ENCODE measurements at regions not wholly inside any gene's neighbourhood (a gene's known extent, or its start where the extent isn't known, plus 50 kb on each side); places are given as distances from the start of the nearest gene placed in this dataset.

- Histone ChIP-seq H3K27ac (ENCODE audit: low read length) (no peak overlapping the region), H2AFZ (ENCODE audit: low read depth, low read length) (no peak overlapping the region), H3K4me2 (ENCODE audit: low read length) (no peak overlapping the region), H3K4me1 (ENCODE audit: low read length) (no peaks in the 10 kb centered on the region), H3K36me3 (replicated peaks; ENCODE audit: low read depth, low read length) (no peaks in the 10 kb centered on the region), H3K9me3 (ENCODE audit: insufficient read depth, low read length) (no peaks in the 10 kb centered on the region), H3K27me3 (ENCODE audit: low read depth, low read length) (no peaks in the 10 kb centered on the region), H4K20me1 (ENCODE audit: insufficient read depth, low read length) (no peaks in the 10 kb centered on the region), H3K4me3 (ENCODE audit: low read length) (no peak overlapping the region), H3K79me2 (ENCODE audit: low read length) (no peaks in the 10 kb centered on the region), H3K9ac (ENCODE audit: low read length) (no peak overlapping the region)
- TF ChIP-seq, protein P1, sequence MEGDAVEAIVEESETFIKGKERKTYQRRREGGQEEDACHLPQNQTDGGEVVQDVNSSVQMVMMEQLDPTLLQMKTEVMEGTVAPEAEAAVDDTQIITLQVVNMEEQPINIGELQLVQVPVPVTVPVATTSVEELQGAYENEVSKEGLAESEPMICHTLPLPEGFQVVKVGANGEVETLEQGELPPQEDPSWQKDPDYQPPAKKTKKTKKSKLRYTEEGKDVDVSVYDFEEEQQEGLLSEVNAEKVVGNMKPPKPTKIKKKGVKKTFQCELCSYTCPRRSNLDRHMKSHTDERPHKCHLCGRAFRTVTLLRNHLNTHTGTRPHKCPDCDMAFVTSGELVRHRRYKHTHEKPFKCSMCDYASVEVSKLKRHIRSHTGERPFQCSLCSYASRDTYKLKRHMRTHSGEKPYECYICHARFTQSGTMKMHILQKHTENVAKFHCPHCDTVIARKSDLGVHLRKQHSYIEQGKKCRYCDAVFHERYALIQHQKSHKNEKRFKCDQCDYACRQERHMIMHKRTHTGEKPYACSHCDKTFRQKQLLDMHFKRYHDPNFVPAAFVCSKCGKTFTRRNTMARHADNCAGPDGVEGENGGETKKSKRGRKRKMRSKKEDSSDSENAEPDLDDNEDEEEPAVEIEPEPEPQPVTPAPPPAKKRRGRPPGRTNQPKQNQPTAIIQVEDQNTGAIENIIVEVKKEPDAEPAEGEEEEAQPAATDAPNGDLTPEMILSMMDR (IDR thresholded peaks at IDR 0.05; ENCODE audit: low read depth, low read length): no peak
Observed at GRCh38 chr9:71306134-71306533, 184.7 kb upstream of the TRPM3 start.

- no peaks in the 10 kb centered on the region for H3K27me3 ChIP-seq (ENCODE audit: low read depth, low read length)
- no peak overlapping the region for H3K9ac ChIP-seq (ENCODE audit: low read length)
- no peak overlapping the region for H2AFZ ChIP-seq (ENCODE audit: low read depth, low read length)
Observed at GRCh38 chr9:71303351-71303750, 181.9 kb upstream of the TRPM3 start.

GRCh38 chr9:71302776-71303175 lies 181.4 kb upstream of the TRPM3 start:
- no peaks in the 10 kb centered on the region for H3K36me3 ChIP-seq (replicated peaks; ENCODE audit: low read depth, low read length)
- H3K4me2 ChIP-seq (ENCODE audit: low read length): no peak overlapping the region
- no peak overlapping the region for H2AFZ ChIP-seq (ENCODE audit: low read depth, low read length)
- no peak overlapping the region for H3K4me3 ChIP-seq (ENCODE audit: low read length)
- H4K20me1 ChIP-seq (ENCODE audit: insufficient read depth, low read length): no peaks in the 10 kb centered on the region
- H3K27me3 ChIP-seq (ENCODE audit: low read depth, low read length): no peaks in the 10 kb centered on the region
- H3K9ac ChIP-seq (ENCODE audit: low read length): no peak overlapping the region
- no peak overlapping the region for H3K27ac ChIP-seq (ENCODE audit: low read length)
- no peaks in the 10 kb centered on the region for H3K4me1 ChIP-seq (ENCODE audit: low read length)
- H3K79me2 ChIP-seq (ENCODE audit: low read length): no peaks in the 10 kb centered on the region
- no peaks in the 10 kb centered on the region for H3K9me3 ChIP-seq (ENCODE audit: insufficient read depth, low read length)
- no peak for TF ChIP-seq EZH2phosphoT487 (IDR thresholded peaks at IDR 0.05; ENCODE audit: low read depth)
- TF ChIP-seq, protein P1 (IDR thresholded peaks at IDR 0.05; ENCODE audit: low read depth, low read length): no peak

More at GRCh38 chr9:71303351-71303750, 181.9 kb upstream of the TRPM3 start:
- Histone ChIP-seq H4K20me1 (ENCODE audit: insufficient read depth, low read length) (no peaks in the 10 kb centered on the region), H3K4me2 (ENCODE audit: low read length) (no peak overlapping the region), H3K27ac (ENCODE audit: low read length) (no peak overlapping the region), H3K4me3 (ENCODE audit: low read length) (no peak overlapping the region), H3K9me3 (ENCODE audit: insufficient read depth, low read length) (no peaks in the 10 kb centered on the region), H3K4me1 (ENCODE audit: low read length) (no peaks in the 10 kb centered on the region), H3K79me2 (ENCODE audit: low read length) (no peaks in the 10 kb centered on the region), H3K36me3 (replicated peaks; ENCODE audit: low read depth, low read length) (no peaks in the 10 kb centered on the region)
- no peak for TF ChIP-seq EZH2phosphoT487 (IDR thresholded peaks at IDR 0.05; ENCODE audit: low read depth)
- TF ChIP-seq, protein P1 (IDR thresholded peaks at IDR 0.05; ENCODE audit: low read depth, low read length): no peak

- no peaks in the 10 kb centered on the region for H3K4me1 ChIP-seq (ENCODE audit: low read length)
- no peaks in the 10 kb centered on the region for H3K36me3 ChIP-seq (replicated peaks; ENCODE audit: low read depth, low read length)
- H3K4me3 ChIP-seq (ENCODE audit: low read length): no peak overlapping the region
- H3K9me3 ChIP-seq (ENCODE audit: insufficient read depth, low read length): no peaks in the 10 kb centered on the region
- no peak overlapping the region for H3K4me2 ChIP-seq (ENCODE audit: low read length)
- no peaks in the 10 kb centered on the region for H3K27me3 ChIP-seq (ENCODE audit: low read depth, low read length)
- no peak overlapping the region for H2AFZ ChIP-seq (ENCODE audit: low read depth, low read length)
- TF ChIP-seq, protein P1 (IDR thresholded peaks at IDR 0.05; ENCODE audit: low read depth, low read length): no peak
- TF ChIP-seq EZH2phosphoT487 (IDR thresholded peaks at IDR 0.05; ENCODE audit: low read depth): no peak
- H3K27ac ChIP-seq (ENCODE audit: low read length): no peak overlapping the region
- H3K79me2 ChIP-seq (ENCODE audit: low read length): no peaks in the 10 kb centered on the region
- no peaks in the 10 kb centered on the region for H4K20me1 ChIP-seq (ENCODE audit: insufficient read depth, low read length)
- H3K9ac ChIP-seq (ENCODE audit: low read length): no peak overlapping the region
Observed at GRCh38 chr9:71295928-71296327, 174.5 kb upstream of the TRPM3 start.

All from OCI-LY3 (cell line).